ENCODE measurements at regions not wholly inside any gene's neighbourhood (a gene's known extent, or its start where the extent isn't known, plus 50 kb on each side); places are given as distances from the start of the nearest gene placed in this dataset.

DNA sequence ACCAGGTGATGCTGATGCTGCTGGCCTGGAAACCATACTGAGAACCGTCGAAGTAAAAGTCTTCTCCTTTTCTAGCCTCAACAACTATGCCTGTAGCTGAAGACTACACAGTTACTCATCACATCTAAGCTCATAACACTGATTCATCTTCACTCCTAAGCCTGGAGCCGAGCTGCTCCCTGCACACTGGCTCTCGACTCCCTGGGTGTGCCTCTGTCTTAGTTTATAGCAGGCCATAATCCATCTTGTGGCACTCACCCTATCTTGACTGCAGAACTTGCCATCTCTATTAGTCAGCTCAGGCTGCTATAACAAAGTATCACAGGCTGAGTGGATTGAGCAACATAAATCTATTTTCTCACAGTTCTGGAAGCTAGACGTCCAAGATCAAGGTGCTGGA, 191.0 kb downstream of the UNC5CL start:
- TF ChIP-seq, protein P1, sequence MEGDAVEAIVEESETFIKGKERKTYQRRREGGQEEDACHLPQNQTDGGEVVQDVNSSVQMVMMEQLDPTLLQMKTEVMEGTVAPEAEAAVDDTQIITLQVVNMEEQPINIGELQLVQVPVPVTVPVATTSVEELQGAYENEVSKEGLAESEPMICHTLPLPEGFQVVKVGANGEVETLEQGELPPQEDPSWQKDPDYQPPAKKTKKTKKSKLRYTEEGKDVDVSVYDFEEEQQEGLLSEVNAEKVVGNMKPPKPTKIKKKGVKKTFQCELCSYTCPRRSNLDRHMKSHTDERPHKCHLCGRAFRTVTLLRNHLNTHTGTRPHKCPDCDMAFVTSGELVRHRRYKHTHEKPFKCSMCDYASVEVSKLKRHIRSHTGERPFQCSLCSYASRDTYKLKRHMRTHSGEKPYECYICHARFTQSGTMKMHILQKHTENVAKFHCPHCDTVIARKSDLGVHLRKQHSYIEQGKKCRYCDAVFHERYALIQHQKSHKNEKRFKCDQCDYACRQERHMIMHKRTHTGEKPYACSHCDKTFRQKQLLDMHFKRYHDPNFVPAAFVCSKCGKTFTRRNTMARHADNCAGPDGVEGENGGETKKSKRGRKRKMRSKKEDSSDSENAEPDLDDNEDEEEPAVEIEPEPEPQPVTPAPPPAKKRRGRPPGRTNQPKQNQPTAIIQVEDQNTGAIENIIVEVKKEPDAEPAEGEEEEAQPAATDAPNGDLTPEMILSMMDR (IDR thresholded peaks at IDR 0.05; ENCODE audit: insufficient read depth, low read depth, low read length) = no peak
- no peak for TF ChIP-seq EZH2 (IDR thresholded peaks at IDR 0.05; ENCODE audit: insufficient read depth, low read length)

Measured in astrocyte (in vitro differentiated cells and primary cell).